Skeletal muscle cell (primary cell): ENCODE measurements at regions not wholly inside any gene's neighbourhood (a gene's known extent, or its start where the extent isn't known, plus 50 kb on each side); places are given as distances from the start of the nearest gene placed in this dataset.

Experiments
- DNase-seq: peaks from one replicate; pipeline ENCODE4 v3.0.0-alpha.2; 2010; ENCODE audit warnings: low read depth
- H3K4me3 ChIP-seq: 2 replicates; pipeline ENCODE4 v1.5.1; 2011; ENCODE audit warnings: low read depth, mild to moderate bottlenecking, control low read depth, low read length, moderate library complexity

GRCh38 chr1:172903581-172904220, 147.0 kb downstream of the TNFSF18 start:
- no peak overlapping the region for H3K4me3 ChIP-seq
- no peak for DNase-seq

GRCh38 chr1:172905452-172905851, 145.3 kb downstream of the TNFSF18 start:
- no peak for DNase-seq

GRCh38 chr1:172906778-172907592, 143.8 kb downstream of the TNFSF18 start:
- no peak for DNase-seq
- H3K4me3 ChIP-seq: no peak overlapping the region

More at GRCh38 chr1:172905452-172905851, 145.3 kb downstream of the TNFSF18 start:
- H3K4me3 ChIP-seq: no peak overlapping the region

- no peak for DNase-seq
- H3K4me3 ChIP-seq: no peak overlapping the region
Measured at GRCh38 chr1:172907834-172908326, 142.9 kb downstream of the TNFSF18 start.

- H3K4me3 ChIP-seq: no peak overlapping the region
- no peak for DNase-seq
Measured at GRCh38 chr1:172909606-172910326, 141.0 kb downstream of the TNFSF18 start.

GRCh38 chr1:172912765-172913260, 137.9 kb downstream of the TNFSF18 start:
- H3K4me3 ChIP-seq: no peak overlapping the region
- no peak for DNase-seq

- H3K4me3 ChIP-seq: no peak overlapping the region
- no peak for DNase-seq
Measured at GRCh38 chr1:172914501-172915144, 136.1 kb downstream of the TNFSF18 start.

GRCh38 chr1:172915271-172915670, 135.5 kb downstream of the TNFSF18 start:
- no peak overlapping the region for H3K4me3 ChIP-seq
- DNase-seq: no peak

- no peak overlapping the region for H3K4me3 ChIP-seq
- DNase-seq: no peak
Measured at GRCh38 chr1:172916116-172916515, 134.6 kb downstream of the TNFSF18 start.

- H3K4me3 ChIP-seq: no peak overlapping the region
- DNase-seq: peak; percentile 88
Measured at GRCh38 chr1:172917972-172918371, 132.8 kb downstream of the TNFSF18 start.

GRCh38 chr1:172918478-172918877, 132.3 kb downstream of the TNFSF18 start:
- DNase-seq: no peak
- no peak overlapping the region for H3K4me3 ChIP-seq

GRCh38 chr1:172926070-172926469, 124.7 kb downstream of the TNFSF18 start:
- no peak overlapping the region for H3K4me3 ChIP-seq
- DNase-seq: no peak

- DNase-seq: no peak
Measured at GRCh38 chr1:172928412-172928811, 122.3 kb downstream of the TNFSF18 start.

GRCh38 chr1:172929006-172929405, 121.7 kb downstream of the TNFSF18 start:
- H3K4me3 ChIP-seq: no peak overlapping the region
- no peak for DNase-seq

More at GRCh38 chr1:172928412-172928811, 122.3 kb downstream of the TNFSF18 start:
- no peak overlapping the region for H3K4me3 ChIP-seq

- DNase-seq: no peak
- H3K4me3 ChIP-seq: no peak overlapping the region
Measured at GRCh38 chr1:172930142-172930541, 120.6 kb downstream of the TNFSF18 start.

GRCh38 chr1:172931340-172931739, 119.4 kb downstream of the TNFSF18 start:
- no peak for DNase-seq
- H3K4me3 ChIP-seq: no peak overlapping the region

GRCh38 chr1:172931761-172932160, 119.0 kb downstream of the TNFSF18 start:
- no peak overlapping the region for H3K4me3 ChIP-seq
- no peak for DNase-seq

- DNase-seq: no peak
- no peak overlapping the region for H3K4me3 ChIP-seq
Measured at GRCh38 chr1:172932981-172933380, 117.8 kb downstream of the TNFSF18 start.

- no peak for DNase-seq
- no peak overlapping the region for H3K4me3 ChIP-seq
Measured at GRCh38 chr1:172934417-172934762, 116.4 kb downstream of the TNFSF18 start.
